DMS153 treated with DMSO at 0.1 percent for 48 hours (cell line): ENCODE measurements at regions not wholly inside any gene's neighbourhood (a gene's known extent, or its start where the extent isn't known, plus 50 kb on each side); places are given as distances from the start of the nearest gene placed in this dataset.
"Not testable (repeated sequence)": the region's sequence is repeated elsewhere in the genome, so short reads cannot be mapped to it uniquely, and the experiment has no call there.

Experiments
- DNase-seq: peaks from one replicate; lab custom pipeline; 2025; ENCODE audit not compliant: unreplicated experiment; lab: John Stamatoyannopoulos, UW

GRCh38 chr4:123599061-123599919 is 202.7 kb downstream of the SPRY1 start:
- no peak for DNase-seq

GRCh38 chr4:123599920-123600810 is 203.6 kb downstream of the SPRY1 start:
- peak; percentile 47 for DNase-seq

GRCh38 chr4:123600987-123601904 is 204.7 kb downstream of the SPRY1 start:
- DNase-seq, result no peak

GRCh38 chr4:123602007-123602406 is 205.4 kb downstream of the SPRY1 start:
- DNase-seq, result no peak

GRCh38 chr4:123603165-123603564 is 206.6 kb downstream of the SPRY1 start:
- DNase-seq, result no peak

GRCh38 chr4:123605797-123606196 is 209.2 kb downstream of the SPRY1 start:
- DNase-seq, result not testable (repeated sequence)

- no peak for DNase-seq
Observed at GRCh38 chr4:123606336-123606735, 209.7 kb downstream of the SPRY1 start.

- no peak for DNase-seq
Observed at GRCh38 chr4:123606946-123607542, 210.4 kb downstream of the SPRY1 start.

GRCh38 chr4:123609829-123610228 is 213.2 kb downstream of the SPRY1 start:
- no peak for DNase-seq

- no peak for DNase-seq
Observed at GRCh38 chr4:123613586-123614344, 217.2 kb downstream of the SPRY1 start.

GRCh38 chr4:123615901-123616300 is 219.3 kb downstream of the SPRY1 start:
- no peak for DNase-seq

GRCh38 chr4:123616951-123617461 is 220.4 kb downstream of the SPRY1 start:
- DNase-seq, result peak; percentile 87

- DNase-seq, result no peak
Observed at GRCh38 chr4:123617791-123618190, 221.2 kb downstream of the SPRY1 start.

- no peak for DNase-seq
Observed at GRCh38 chr4:123618606-123619005, 222.0 kb downstream of the SPRY1 start.

- DNase-seq, result no peak
Observed at GRCh38 chr4:123619326-123619725, 222.7 kb downstream of the SPRY1 start.

GRCh38 chr4:123619895-123620294 is 223.3 kb downstream of the SPRY1 start:
- no peak for DNase-seq

GRCh38 chr4:123621072-123621705 is 224.6 kb downstream of the SPRY1 start:
- DNase-seq, result no peak

- no peak for DNase-seq
Observed at GRCh38 chr4:123622572-123622971, 226.0 kb downstream of the SPRY1 start.

GRCh38 chr4:123623611-123624010 is 227.0 kb downstream of the SPRY1 start:
- no peak for DNase-seq
